Astrocyte of the spinal cord (primary cell): ENCODE measurements at regions not wholly inside any gene's neighbourhood (a gene's known extent, or its start where the extent isn't known, plus 50 kb on each side); places are given as distances from the start of the nearest gene placed in this dataset.

Experiments used
- DNase-seq: peaks from one replicate; pipeline ENCODE4 v3.0.0; 2011; ENCODE audit warnings: low read depth, low spot score
- H3K4me3 ChIP-seq: 2 replicates; pipeline ENCODE4 v1.5.1; 2011; ENCODE audit warnings: low read depth, mild to moderate bottlenecking, low read length, moderate library complexity
- CTCF ChIP-seq: IDR thresholded peaks from 2 replicates; pipeline ENCODE4 v1.5.1; 2012; ENCODE audit warnings: low read depth, mild to moderate bottlenecking, low read length, inconsistent platforms
- in situ Hi-C: cut with HindIII; loops from 2 replicates; pipeline ENCODE4 v1.10.0; 2017; ENCODE audit warnings: low sequenced_read_pairs

DNA sequence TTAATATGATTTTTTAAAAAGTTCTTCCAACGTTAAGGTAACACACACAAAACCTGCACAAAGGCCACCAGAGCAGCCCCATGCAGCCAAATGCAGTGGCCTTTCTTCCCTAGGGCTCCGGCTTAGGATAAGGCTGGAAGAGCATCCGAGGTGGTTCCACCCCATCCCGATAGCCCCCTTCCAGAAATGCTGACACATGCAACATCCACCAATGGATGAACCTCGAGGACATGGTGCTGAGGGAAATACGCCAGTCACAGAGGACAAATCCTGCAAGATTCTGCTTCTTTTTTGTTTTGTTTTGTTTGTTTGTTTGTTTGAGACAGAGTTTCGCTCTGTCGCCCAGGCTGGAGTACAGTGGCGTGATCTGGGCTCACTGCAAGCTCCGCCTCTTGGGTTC, 199.3 kb upstream of the NSMCE3 start:
- in situ Hi-C loops = no loop called here

DNA sequence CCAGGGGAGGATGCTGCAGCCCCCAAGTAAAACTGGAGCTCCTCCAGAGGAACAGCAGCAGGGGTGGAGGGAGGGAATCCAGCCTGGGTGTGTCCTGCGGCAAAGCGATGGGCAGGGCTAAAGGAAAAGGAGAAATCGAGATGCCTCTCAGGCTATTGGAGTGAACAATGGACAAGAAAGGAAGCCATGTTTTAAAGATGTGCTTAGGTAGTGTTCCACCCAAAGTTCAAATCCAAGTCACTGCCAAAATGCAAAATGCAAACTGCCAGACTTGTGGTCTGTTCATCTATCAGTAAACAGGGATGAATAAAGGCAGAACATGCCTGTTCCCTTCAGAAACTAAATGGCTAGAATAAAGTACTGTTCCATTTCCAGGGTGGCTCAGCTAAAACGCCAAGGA, 197.5 kb upstream of the NSMCE3 start:
- in situ Hi-C loops = no loop called here
- no peak overlapping the region for H3K4me3 ChIP-seq
- no peak for TF ChIP-seq CTCF
- no peak for DNase-seq

More for the DNA sequence above, 199.3 kb upstream of the NSMCE3 start:
- TF ChIP-seq CTCF = no peak
- no peak for DNase-seq
- no peak overlapping the region for H3K4me3 ChIP-seq

DNA sequence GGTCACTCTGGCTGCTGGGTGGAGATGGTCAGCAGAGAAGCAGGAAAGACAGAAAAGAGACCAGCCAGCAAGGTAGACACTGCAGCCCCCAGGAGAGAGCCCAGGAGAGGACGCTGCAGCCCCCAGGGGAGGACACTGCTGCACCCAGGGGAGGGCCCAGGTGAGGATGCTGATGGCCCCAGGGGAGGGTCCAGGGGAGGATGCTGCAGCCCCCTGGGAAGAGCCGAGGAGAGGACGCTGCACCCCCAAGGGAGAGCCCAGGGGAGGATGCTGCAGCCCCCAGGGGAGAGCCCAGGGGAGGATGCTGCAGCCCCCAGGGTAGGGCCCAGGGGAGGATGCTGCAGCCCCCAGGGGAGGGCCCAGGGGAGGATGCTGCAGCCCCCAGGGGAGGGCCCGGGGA, 196.7 kb upstream of the NSMCE3 start:
- H3K4me3 ChIP-seq = no peak overlapping the region
- TF ChIP-seq CTCF = no peak

GRCh38 chr15:29465816-29466215, 196.2 kb upstream of the NSMCE3 start:
- no peak for TF ChIP-seq CTCF
- H3K4me3 ChIP-seq = no peak overlapping the region
- DNase-seq = no peak
- in situ Hi-C loops = no loop called here

More for the DNA sequence above, 196.7 kb upstream of the NSMCE3 start:
- in situ Hi-C loops = no loop called here
- DNase-seq = no peak

DNA sequence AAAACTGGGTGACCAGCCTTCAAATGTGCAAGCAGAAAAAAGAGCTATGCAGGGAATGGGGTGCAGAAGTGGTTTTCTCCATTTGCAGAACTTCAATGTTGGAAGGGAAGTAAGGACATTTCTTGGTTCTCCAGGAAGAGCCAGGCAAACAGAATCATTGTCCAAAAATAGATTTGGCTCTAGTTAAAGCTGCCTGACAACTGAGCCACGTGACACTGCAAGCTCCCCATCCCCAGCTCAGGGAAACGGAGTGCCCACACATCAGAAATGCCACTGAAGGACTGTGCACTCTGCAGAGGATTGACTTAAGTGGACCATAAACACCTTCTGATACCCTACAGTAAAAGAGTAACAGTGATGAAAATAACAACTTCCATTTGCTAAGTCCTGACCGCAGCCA, 195.6 kb upstream of the NSMCE3 start:
- no peak for TF ChIP-seq CTCF
- in situ Hi-C loops = no loop called here

DNA sequence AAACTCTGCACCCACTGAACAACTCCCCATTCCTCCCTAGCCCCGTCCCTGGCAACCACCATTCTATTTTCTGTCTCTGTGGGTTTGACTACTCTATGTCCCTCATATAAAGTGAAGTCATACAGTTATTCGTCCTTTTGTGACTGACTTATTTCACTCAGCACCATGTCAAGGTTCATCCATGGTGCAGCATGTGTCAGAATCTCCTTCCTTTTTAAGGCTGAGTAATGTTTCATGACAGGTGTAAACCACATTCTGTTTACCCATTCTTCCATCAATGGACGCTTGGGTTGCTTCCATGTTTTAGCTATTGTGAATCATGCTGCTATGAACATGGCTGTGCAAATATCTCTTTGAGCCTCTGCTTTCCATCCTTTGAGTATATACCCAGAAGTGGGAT, 192.3 kb upstream of the NSMCE3 start:
- no peak overlapping the region for H3K4me3 ChIP-seq
- in situ Hi-C loops = no loop called here
- TF ChIP-seq CTCF = no peak
- no peak for DNase-seq

More for the DNA sequence above, 195.6 kb upstream of the NSMCE3 start:
- no peak for DNase-seq
- no peak overlapping the region for H3K4me3 ChIP-seq

GRCh38 chr15:29458361-29458760, 188.7 kb upstream of the NSMCE3 start:
- no peak for TF ChIP-seq CTCF
- no peak for DNase-seq
- in situ Hi-C loops = no loop called here
- H3K4me3 ChIP-seq = no peak overlapping the region
